ENCODE measurements at regions not wholly inside any gene's neighbourhood (a gene's known extent, or its start where the extent isn't known, plus 50 kb on each side); places are given as distances from the start of the nearest gene placed in this dataset.
"Not testable (repeated sequence)": the region's sequence is repeated elsewhere in the genome, so short reads cannot be mapped to it uniquely, and the experiment has no call there.

GRCh38 chr3:3368306-3368705 is 188.8 kb upstream of the CRBN start:
- intact Hi-C loops (cut with micrococcal nuclease), result no loop called here
- H3K27ac Mint-ChIP-seq, result no peak overlapping the region
- no peaks in the 10 kb centered on the region for H3K27me3 Mint-ChIP-seq
- no peaks in the 10 kb centered on the region for H3K36me3 Mint-ChIP-seq (ENCODE audit: low read depth)
- H3K9me3 Mint-ChIP-seq, result no peaks in the 10 kb centered on the region
- no peak overlapping the region for H3K4me3 Mint-ChIP-seq
- no peaks in the 10 kb centered on the region for H3K4me1 Mint-ChIP-seq
- DNase-seq, result no peak

DNA sequence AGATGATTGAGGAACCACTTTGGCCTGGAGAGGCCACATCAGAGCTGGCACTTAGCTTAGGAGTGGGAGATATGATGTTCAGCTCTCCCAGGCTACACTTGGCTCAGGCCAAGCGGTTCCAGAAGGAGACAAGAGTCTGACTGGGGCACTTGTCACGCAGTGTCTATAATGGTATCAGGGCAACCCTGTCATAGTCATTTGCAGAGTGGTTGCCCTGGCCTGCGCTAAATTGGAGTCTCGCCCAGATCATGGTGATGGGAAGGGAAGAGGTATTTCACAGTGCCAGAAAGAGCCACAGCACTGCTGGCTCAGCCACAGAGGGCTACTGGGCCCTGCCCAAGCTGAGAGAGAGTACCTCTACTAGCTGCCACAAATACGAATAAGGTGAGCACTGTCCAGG is 186.9 kb upstream of the CRBN start:
- Mint-ChIP-seq H3K36me3 (ENCODE audit: low read depth) (no peaks in the 10 kb centered on the region), H3K27me3 (no peaks in the 10 kb centered on the region), H3K4me1 (no peaks in the 10 kb centered on the region), H3K4me3 (no peak overlapping the region), H3K27ac (no peak overlapping the region), H3K9me3 (no peaks in the 10 kb centered on the region)
- no peak for DNase-seq
- intact Hi-C loops (cut with micrococcal nuclease), result no loop called here

DNA sequence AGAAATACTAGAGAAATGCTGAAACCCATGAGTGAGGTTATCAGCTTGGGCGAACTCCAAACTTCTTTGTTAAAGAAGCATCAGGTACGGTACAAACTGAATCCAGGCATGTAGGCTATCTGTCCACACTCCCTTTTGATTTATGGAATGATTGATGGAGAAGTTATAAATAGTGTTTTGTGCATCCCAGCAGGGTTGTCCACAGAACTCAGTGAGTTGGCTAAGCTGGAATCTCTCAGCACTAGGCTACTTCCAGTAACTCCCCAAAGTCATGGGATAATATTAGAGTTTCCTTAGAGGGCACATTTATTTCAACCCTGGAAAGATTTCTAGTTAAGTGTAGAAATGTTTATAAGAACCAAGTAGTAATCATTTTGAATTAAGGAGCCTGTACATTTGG is 186.2 kb upstream of the CRBN start:
- no peaks in the 10 kb centered on the region for H3K36me3 Mint-ChIP-seq (ENCODE audit: low read depth)
- H3K27me3 Mint-ChIP-seq, result no peaks in the 10 kb centered on the region
- no peaks in the 10 kb centered on the region for H3K9me3 Mint-ChIP-seq
- no peak overlapping the region for H3K4me3 Mint-ChIP-seq
- H3K27ac Mint-ChIP-seq, result no peak overlapping the region
- H3K4me1 Mint-ChIP-seq, result no peaks in the 10 kb centered on the region
- intact Hi-C loops (cut with micrococcal nuclease), result no loop called here
- no peak for DNase-seq

- DNase-seq, result no peak
- no peaks in the 10 kb centered on the region for H3K27me3 Mint-ChIP-seq
- no peaks in the 10 kb centered on the region for H3K36me3 Mint-ChIP-seq (ENCODE audit: low read depth)
- H3K4me1 Mint-ChIP-seq, result no peaks in the 10 kb centered on the region
- intact Hi-C loops (cut with micrococcal nuclease), result no loop called here
- no peak overlapping the region for H3K4me3 Mint-ChIP-seq
- no peaks in the 10 kb centered on the region for H3K9me3 Mint-ChIP-seq
- H3K27ac Mint-ChIP-seq, result no peak overlapping the region
These were observed 177.4 kb upstream of the CRBN start for GRCh38 chr3:3356846-3357245.

GRCh38 chr3:3355442-3355841 is 176.0 kb upstream of the CRBN start:
- no peak for DNase-seq
- intact Hi-C loops (cut with micrococcal nuclease), result no loop called here
- H3K4me1 Mint-ChIP-seq, result no peaks in the 10 kb centered on the region
- H3K4me3 Mint-ChIP-seq, result no peak overlapping the region
- no peaks in the 10 kb centered on the region for H3K36me3 Mint-ChIP-seq (ENCODE audit: low read depth)
- no peaks in the 10 kb centered on the region for H3K27me3 Mint-ChIP-seq
- no peak overlapping the region for H3K27ac Mint-ChIP-seq
- no peaks in the 10 kb centered on the region for H3K9me3 Mint-ChIP-seq

DNA sequence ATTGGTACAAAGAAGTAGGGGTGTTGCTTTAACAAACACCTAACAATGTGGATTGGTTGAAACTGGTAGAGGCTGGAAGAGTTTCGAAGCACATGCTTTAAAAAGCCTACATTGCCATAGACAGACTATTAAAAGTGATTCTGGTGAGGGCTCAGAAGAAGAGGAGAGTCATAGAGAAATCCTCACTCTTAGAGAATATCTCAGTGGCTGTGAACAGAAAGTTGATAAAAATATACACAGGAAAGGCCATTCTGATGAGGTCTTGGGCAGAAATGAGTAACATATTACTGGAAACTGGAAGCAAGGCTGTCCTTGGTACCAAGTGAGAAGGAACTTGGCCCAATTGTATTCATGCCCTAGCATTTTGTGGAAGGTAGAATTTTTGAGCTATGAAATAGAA is 173.7 kb upstream of the CRBN start:
- intact Hi-C loops (cut with micrococcal nuclease), result no loop called here
- Mint-ChIP-seq H3K4me3 (no peak overlapping the region), H3K4me1 (no peaks in the 10 kb centered on the region), H3K27me3 (no peaks in the 10 kb centered on the region), H3K9me3 (no peaks in the 10 kb centered on the region), H3K27ac (no peak overlapping the region), H3K36me3 (ENCODE audit: low read depth) (no peaks in the 10 kb centered on the region)
- no peak for DNase-seq

GRCh38 chr3:3351226-3351625 is 171.7 kb upstream of the CRBN start:
- no peaks in the 10 kb centered on the region for H3K4me1 Mint-ChIP-seq
- intact Hi-C loops (cut with micrococcal nuclease), result no loop called here
- H3K27ac Mint-ChIP-seq, result no peak overlapping the region
- no peaks in the 10 kb centered on the region for H3K9me3 Mint-ChIP-seq
- H3K4me3 Mint-ChIP-seq, result no peak overlapping the region
- no peaks in the 10 kb centered on the region for H3K36me3 Mint-ChIP-seq (ENCODE audit: low read depth)
- no peak for DNase-seq
- H3K27me3 Mint-ChIP-seq, result no peaks in the 10 kb centered on the region

GRCh38 chr3:3347056-3347455 is 167.6 kb upstream of the CRBN start:
- H3K4me3 Mint-ChIP-seq; H3K27ac Mint-ChIP-seq; H3K27me3 Mint-ChIP-seq; H3K36me3 Mint-ChIP-seq (ENCODE audit: low read depth); DNase-seq; intact Hi-C loops (cut with micrococcal nuclease); H3K4me1 Mint-ChIP-seq; H3K9me3 Mint-ChIP-seq: not testable (repeated sequence)

DNA sequence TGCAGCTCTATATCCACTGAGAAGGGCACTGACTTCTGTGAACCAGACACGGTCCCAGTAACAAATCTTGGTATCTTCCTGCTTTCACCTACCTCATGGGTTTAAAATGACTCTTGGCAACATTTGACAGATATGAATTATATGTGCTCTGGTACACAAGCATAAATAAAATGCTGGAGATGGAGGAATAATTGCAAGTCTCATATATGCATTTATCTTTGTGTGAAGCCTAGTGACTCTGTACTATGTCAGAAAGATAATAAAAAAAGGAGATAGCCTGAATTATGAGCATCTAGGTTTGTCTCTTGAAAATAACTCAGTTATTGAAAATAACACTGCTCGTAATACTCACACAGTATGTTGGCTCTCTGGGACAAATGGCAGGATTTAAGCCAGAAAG is 167.1 kb upstream of the CRBN start:
- Mint-ChIP-seq H3K27me3 (no peaks in the 10 kb centered on the region), H3K9me3 (no peaks in the 10 kb centered on the region), H3K4me3 (no peak overlapping the region), H3K36me3 (ENCODE audit: low read depth) (no peaks in the 10 kb centered on the region), H3K27ac (no peak overlapping the region), H3K4me1 (no peaks in the 10 kb centered on the region)
- no peak for DNase-seq
- intact Hi-C loops (cut with micrococcal nuclease), result no loop called here

GRCh38 chr3:3342141-3342540 is 162.7 kb upstream of the CRBN start:
- Mint-ChIP-seq H3K4me3 (no peak overlapping the region), H3K9me3 (no peaks in the 10 kb centered on the region), H3K27me3 (no peaks in the 10 kb centered on the region), H3K4me1 (no peaks in the 10 kb centered on the region), H3K36me3 (ENCODE audit: low read depth) (no peaks in the 10 kb centered on the region), H3K27ac (no peak overlapping the region)
- DNase-seq, result no peak
- intact Hi-C loops (cut with micrococcal nuclease), result no loop called here

- H3K4me1 Mint-ChIP-seq, result no peaks in the 10 kb centered on the region
- no peak overlapping the region for H3K4me3 Mint-ChIP-seq
- intact Hi-C loops (cut with micrococcal nuclease), result no loop called here
- H3K27me3 Mint-ChIP-seq, result no peaks in the 10 kb centered on the region
- no peaks in the 10 kb centered on the region for H3K36me3 Mint-ChIP-seq (ENCODE audit: low read depth)
- H3K9me3 Mint-ChIP-seq, result no peaks in the 10 kb centered on the region
- DNase-seq, result no peak
- no peak overlapping the region for H3K27ac Mint-ChIP-seq
These were observed 161.7 kb upstream of the CRBN start for GRCh38 chr3:3340965-3341895.

DNA sequence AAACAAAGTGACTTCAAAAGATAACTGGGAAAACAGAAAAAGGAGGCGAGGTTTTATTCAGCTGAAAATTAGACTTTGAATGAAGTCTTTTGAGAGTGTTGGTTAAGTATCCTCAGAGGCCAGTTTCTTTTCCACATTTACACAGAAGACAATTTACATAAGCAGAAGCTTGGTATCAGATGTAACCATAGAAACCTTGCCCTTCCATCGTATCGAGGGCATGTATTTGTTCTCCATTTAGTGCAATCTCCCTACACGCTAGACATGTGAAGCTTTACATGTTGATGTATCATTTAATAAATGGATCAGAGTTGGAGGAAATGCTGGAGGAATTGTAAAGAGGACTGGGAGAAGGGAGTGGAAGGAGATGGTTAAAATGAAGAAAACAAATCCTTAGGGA is 161.0 kb upstream of the CRBN start:
- intact Hi-C loops (cut with micrococcal nuclease), result no loop called here
- Mint-ChIP-seq H3K9me3 (no peaks in the 10 kb centered on the region), H3K4me3 (no peak overlapping the region), H3K36me3 (ENCODE audit: low read depth) (no peaks in the 10 kb centered on the region), H3K27ac (no peak overlapping the region), H3K27me3 (no peaks in the 10 kb centered on the region), H3K4me1 (no peaks in the 10 kb centered on the region)
- no peak for DNase-seq

GRCh38 chr3:3335903-3336302 is 156.4 kb upstream of the CRBN start:
- H3K27ac Mint-ChIP-seq, result no peak overlapping the region
- no peaks in the 10 kb centered on the region for H3K4me1 Mint-ChIP-seq
- no peaks in the 10 kb centered on the region for H3K27me3 Mint-ChIP-seq
- DNase-seq, result no peak
- intact Hi-C loops (cut with micrococcal nuclease), result no loop called here
- no peaks in the 10 kb centered on the region for H3K9me3 Mint-ChIP-seq
- H3K36me3 Mint-ChIP-seq (ENCODE audit: low read depth), result no peaks in the 10 kb centered on the region
- H3K4me3 Mint-ChIP-seq, result no peak overlapping the region

DNA sequence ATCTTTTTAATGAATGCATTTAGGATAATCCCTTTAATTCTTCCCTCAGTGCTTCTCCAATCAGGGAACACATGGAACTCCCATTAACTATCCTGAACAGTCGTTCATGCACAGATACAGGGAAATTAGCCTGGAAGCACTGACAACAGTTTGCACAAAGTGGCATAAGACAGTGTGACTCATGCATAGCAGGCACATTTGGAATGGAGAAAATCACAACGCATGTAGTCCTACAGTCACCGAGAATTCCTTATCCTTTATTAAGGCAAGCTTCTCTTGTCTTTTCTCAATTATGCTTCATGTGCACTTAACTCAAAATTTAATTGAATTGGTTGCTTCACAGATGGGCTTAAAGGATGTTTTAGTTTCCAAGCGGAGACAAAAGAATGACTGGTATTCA is 155.0 kb upstream of the CRBN start:
- Mint-ChIP-seq H3K36me3 (ENCODE audit: low read depth) (no peaks in the 10 kb centered on the region), H3K27ac (no peak overlapping the region), H3K4me1 (no peaks in the 10 kb centered on the region), H3K4me3 (no peak overlapping the region), H3K9me3 (no peaks in the 10 kb centered on the region), H3K27me3 (no peaks in the 10 kb centered on the region)
- DNase-seq, result no peak
- intact Hi-C loops (cut with micrococcal nuclease), result no loop called here

DNA sequence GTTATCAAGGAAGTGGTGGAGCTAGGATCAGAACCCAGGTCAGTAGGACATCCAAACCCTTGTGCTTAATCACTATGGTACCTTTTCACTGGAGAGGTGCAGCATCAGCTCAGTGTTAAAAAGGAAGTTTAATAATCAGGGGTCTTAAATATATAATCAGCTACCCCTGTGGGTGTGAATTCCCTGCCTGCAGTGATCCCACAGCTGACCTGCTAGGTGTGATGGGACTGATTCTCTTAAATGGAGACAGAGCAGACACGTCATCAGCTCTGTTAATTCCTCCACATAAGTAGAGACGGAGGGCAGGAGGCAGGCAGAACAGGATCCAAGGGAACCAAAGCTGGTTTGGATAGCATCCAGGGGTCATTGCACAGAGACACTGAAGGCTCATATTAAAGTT is 154.1 kb upstream of the CRBN start:
- no peak overlapping the region for H3K27ac Mint-ChIP-seq
- no peak for DNase-seq
- H3K4me3 Mint-ChIP-seq, result no peak overlapping the region
- H3K4me1 Mint-ChIP-seq, result no peaks in the 10 kb centered on the region
- intact Hi-C loops (cut with micrococcal nuclease), result no loop called here
- no peaks in the 10 kb centered on the region for H3K27me3 Mint-ChIP-seq
- no peaks in the 10 kb centered on the region for H3K36me3 Mint-ChIP-seq (ENCODE audit: low read depth)
- no peaks in the 10 kb centered on the region for H3K9me3 Mint-ChIP-seq
